ENCODE measurements at regions not wholly inside any gene's neighbourhood (a gene's known extent, or its start where the extent isn't known, plus 50 kb on each side); places are given as distances from the start of the nearest gene placed in this dataset.

- DNase-seq: no peak
- no peak overlapping the region for H3K27ac ChIP-seq (ENCODE audit: low read length)
- no peaks in the 10 kb centered on the region for H3K4me1 ChIP-seq (ENCODE audit: low read length)
- H3K9me3 ChIP-seq (replicated peaks; ENCODE audit: insufficient read depth, low read length): no peaks in the 10 kb centered on the region
- no peak overlapping the region for H3K4me3 ChIP-seq (ENCODE audit: low read length)
- no peaks in the 10 kb centered on the region for H3K27me3 ChIP-seq (replicated peaks; ENCODE audit: insufficient read depth, low read length)
- TF ChIP-seq EZH2 (optimal IDR thresholded peaks at IDR 0.05; ENCODE audit: low read depth, low read length): no peak
- TF ChIP-seq EZH2phosphoT487 (IDR thresholded peaks at IDR 0.05; ENCODE audit: low read length): no peak
- H3K36me3 ChIP-seq (replicated peaks; ENCODE audit: insufficient read depth, low read length): no peaks in the 10 kb centered on the region
- no peaks in the 10 kb centered on the region for H4K20me1 ChIP-seq (ENCODE audit: insufficient read depth, low read length)
- no peak overlapping the region for H2AFZ ChIP-seq (ENCODE audit: low read length)
- no peaks in the 10 kb centered on the region for H3K9me2 ChIP-seq (replicated peaks; ENCODE audit: insufficient read depth, low read length)
- H3K79me2 ChIP-seq (ENCODE audit: low read length): no peaks in the 10 kb centered on the region
- no peaks in the 10 kb centered on the region for H3F3A ChIP-seq (ENCODE audit: insufficient read depth, low read length)
- H3K9ac ChIP-seq (ENCODE audit: low read length): no peak overlapping the region
- H3K4me2 ChIP-seq (ENCODE audit: low read depth, low read length): no peak overlapping the region
These were observed 116.6 kb upstream of the IFNE start for GRCh38 chr9:21598749-21599148.

DNA sequence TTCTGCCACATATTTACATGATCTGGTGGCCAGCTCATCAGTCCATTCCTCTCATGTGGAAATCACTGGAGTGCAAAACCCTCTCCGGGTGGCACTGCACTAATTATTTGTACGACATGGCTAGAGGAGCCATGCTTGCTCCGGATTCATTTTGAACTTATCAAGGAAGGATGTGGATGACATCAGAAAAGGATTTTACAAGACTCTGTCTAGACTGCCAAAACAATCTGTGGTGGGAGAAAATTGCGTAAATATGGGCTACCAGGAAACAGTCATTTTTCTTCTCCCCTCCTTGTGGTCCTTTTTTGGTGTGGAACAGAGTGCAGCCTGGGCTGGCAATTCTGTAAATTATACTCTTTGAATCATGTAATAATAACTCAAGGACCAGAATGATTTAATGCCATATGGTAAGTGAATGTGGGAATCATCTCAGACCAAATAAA, 123.4 kb upstream of the IFNE start:
- no peak overlapping the region for H2AFZ ChIP-seq (ENCODE audit: low read length)
- no peaks in the 10 kb centered on the region for H3K36me3 ChIP-seq (replicated peaks; ENCODE audit: insufficient read depth, low read length)
- no peaks in the 10 kb centered on the region for H3F3A ChIP-seq (ENCODE audit: insufficient read depth, low read length)
- H3K9me3 ChIP-seq (replicated peaks; ENCODE audit: insufficient read depth, low read length): no peaks in the 10 kb centered on the region
- H3K9ac ChIP-seq (ENCODE audit: low read length): no peak overlapping the region
- H3K4me2 ChIP-seq (ENCODE audit: low read depth, low read length): no peak overlapping the region
- no peaks in the 10 kb centered on the region for H3K9me2 ChIP-seq (replicated peaks; ENCODE audit: insufficient read depth, low read length)
- H3K27ac ChIP-seq (ENCODE audit: low read length): no peak overlapping the region
- no peaks in the 10 kb centered on the region for H4K20me1 ChIP-seq (ENCODE audit: insufficient read depth, low read length)
- TF ChIP-seq EZH2phosphoT487 (IDR thresholded peaks at IDR 0.05; ENCODE audit: low read length) (no peak), EZH2 (optimal IDR thresholded peaks at IDR 0.05; ENCODE audit: low read depth, low read length) (no peak)
- TF ChIP-seq, protein P1, sequence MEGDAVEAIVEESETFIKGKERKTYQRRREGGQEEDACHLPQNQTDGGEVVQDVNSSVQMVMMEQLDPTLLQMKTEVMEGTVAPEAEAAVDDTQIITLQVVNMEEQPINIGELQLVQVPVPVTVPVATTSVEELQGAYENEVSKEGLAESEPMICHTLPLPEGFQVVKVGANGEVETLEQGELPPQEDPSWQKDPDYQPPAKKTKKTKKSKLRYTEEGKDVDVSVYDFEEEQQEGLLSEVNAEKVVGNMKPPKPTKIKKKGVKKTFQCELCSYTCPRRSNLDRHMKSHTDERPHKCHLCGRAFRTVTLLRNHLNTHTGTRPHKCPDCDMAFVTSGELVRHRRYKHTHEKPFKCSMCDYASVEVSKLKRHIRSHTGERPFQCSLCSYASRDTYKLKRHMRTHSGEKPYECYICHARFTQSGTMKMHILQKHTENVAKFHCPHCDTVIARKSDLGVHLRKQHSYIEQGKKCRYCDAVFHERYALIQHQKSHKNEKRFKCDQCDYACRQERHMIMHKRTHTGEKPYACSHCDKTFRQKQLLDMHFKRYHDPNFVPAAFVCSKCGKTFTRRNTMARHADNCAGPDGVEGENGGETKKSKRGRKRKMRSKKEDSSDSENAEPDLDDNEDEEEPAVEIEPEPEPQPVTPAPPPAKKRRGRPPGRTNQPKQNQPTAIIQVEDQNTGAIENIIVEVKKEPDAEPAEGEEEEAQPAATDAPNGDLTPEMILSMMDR (IDR thresholded peaks at IDR 0.05; ENCODE audit: low read length): no peak
- H3K4me1 ChIP-seq (ENCODE audit: low read length): no peaks in the 10 kb centered on the region
- DNase-seq: no peak
- H3K27me3 ChIP-seq (replicated peaks; ENCODE audit: insufficient read depth, low read length): no peaks in the 10 kb centered on the region
- no peak overlapping the region for H3K4me3 ChIP-seq (ENCODE audit: low read length)
- H3K79me2 ChIP-seq (ENCODE audit: low read length): no peaks in the 10 kb centered on the region

DNA sequence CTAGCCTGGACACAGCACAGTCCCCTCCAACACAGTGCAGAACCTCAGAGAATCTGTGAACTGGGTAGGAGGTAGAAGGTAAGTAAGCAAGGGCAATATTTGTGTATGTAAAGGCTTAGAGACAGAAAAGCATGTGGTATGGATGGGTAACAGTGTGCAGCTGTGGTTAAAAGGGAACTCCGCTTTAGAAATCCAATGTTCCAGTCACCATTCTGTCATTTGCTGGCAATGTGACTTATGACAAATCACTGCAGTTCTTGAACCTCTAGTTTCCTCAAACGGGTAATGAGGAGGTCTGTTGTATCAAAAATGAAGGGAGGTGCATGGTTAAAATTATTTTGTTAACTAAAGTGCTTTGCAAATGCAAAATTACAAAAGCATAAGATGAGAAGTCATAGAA, 125.5 kb upstream of the IFNE start:
- Histone ChIP-seq H4K20me1 (ENCODE audit: insufficient read depth, low read length) (no peaks in the 10 kb centered on the region), H3F3A (ENCODE audit: insufficient read depth, low read length) (no peaks in the 10 kb centered on the region), H3K9me2 (replicated peaks; ENCODE audit: insufficient read depth, low read length) (no peaks in the 10 kb centered on the region), H3K9me3 (replicated peaks; ENCODE audit: insufficient read depth, low read length) (no peaks in the 10 kb centered on the region), H3K36me3 (replicated peaks; ENCODE audit: insufficient read depth, low read length) (no peaks in the 10 kb centered on the region), H2AFZ (ENCODE audit: low read length) (no peak overlapping the region), H3K79me2 (ENCODE audit: low read length) (no peaks in the 10 kb centered on the region), H3K4me2 (ENCODE audit: low read depth, low read length) (no peak overlapping the region), H3K27me3 (replicated peaks; ENCODE audit: insufficient read depth, low read length) (no peaks in the 10 kb centered on the region), H3K9ac (ENCODE audit: low read length) (no peak overlapping the region), H3K27ac (ENCODE audit: low read length) (no peak overlapping the region), H3K4me3 (ENCODE audit: low read length) (no peak overlapping the region), H3K4me1 (ENCODE audit: low read length) (no peaks in the 10 kb centered on the region)
- TF ChIP-seq, protein P1 (IDR thresholded peaks at IDR 0.05; ENCODE audit: low read length): no peak
- TF ChIP-seq EZH2phosphoT487 (IDR thresholded peaks at IDR 0.05; ENCODE audit: low read length) (no peak), EZH2 (optimal IDR thresholded peaks at IDR 0.05; ENCODE audit: low read depth, low read length) (no peak)
- no peak for DNase-seq

- Histone ChIP-seq H3K4me1 (ENCODE audit: low read length) (no peaks in the 10 kb centered on the region), H2AFZ (ENCODE audit: low read length) (no peak overlapping the region), H3K4me2 (ENCODE audit: low read depth, low read length) (no peak overlapping the region), H3K36me3 (replicated peaks; ENCODE audit: insufficient read depth, low read length) (no peaks in the 10 kb centered on the region), H4K20me1 (ENCODE audit: insufficient read depth, low read length) (no peaks in the 10 kb centered on the region), H3K27ac (ENCODE audit: low read length) (no peak overlapping the region), H3K9ac (ENCODE audit: low read length) (no peak overlapping the region), H3K79me2 (ENCODE audit: low read length) (no peaks in the 10 kb centered on the region), H3K4me3 (ENCODE audit: low read length) (no peak overlapping the region), H3K9me3 (replicated peaks; ENCODE audit: insufficient read depth, low read length) (no peaks in the 10 kb centered on the region), H3K27me3 (replicated peaks; ENCODE audit: insufficient read depth, low read length) (no peaks in the 10 kb centered on the region), H3F3A (ENCODE audit: insufficient read depth, low read length) (no peaks in the 10 kb centered on the region), H3K9me2 (replicated peaks; ENCODE audit: insufficient read depth, low read length) (no peaks in the 10 kb centered on the region)
- DNase-seq: no peak
- TF ChIP-seq EZH2 (optimal IDR thresholded peaks at IDR 0.05; ENCODE audit: low read depth, low read length) (no peak), EZH2phosphoT487 (IDR thresholded peaks at IDR 0.05; ENCODE audit: low read length) (no peak)
- TF ChIP-seq, protein P1 (IDR thresholded peaks at IDR 0.05; ENCODE audit: low read length): no peak
These were observed 126.1 kb upstream of the IFNE start for GRCh38 chr9:21608200-21608599.

Measured in MM.1S (cell line).